Ovary (tissue), 3 donors: ENCODE measurements at regions not wholly inside any gene's neighbourhood (a gene's known extent, or its start where the extent isn't known, plus 50 kb on each side); places are given as distances from the start of the nearest gene placed in this dataset.

Experiments
- CTCF ChIP-seq, 3 donors: fragments of 450-650 bp in 2 of 3; fragments of 200-600 bp in 1 of 3; IDR thresholded peaks; one replicate each; pipeline versions ENCODE4 v1.5.1 to v1.8.0; 2016 to 2022; ENCODE audit warnings: antibody characterized with exemption in 3 of 3, mild to moderate bottlenecking in 1 of 3
- EP300 ChIP-seq: sonication (generic); formaldehyde crosslinking; IDR thresholded peaks from one replicate; pipeline ENCODE4 v1.6.1; 2017; ENCODE audit warnings: antibody characterized with exemption
- donor health status: DM: no; HTN: no; CAD: no.

- no peak for TF ChIP-seq CTCF (IDR thresholded peaks at IDR 0.05)
- no peak for TF ChIP-seq EP300
Observed at GRCh38 chr1:13878451-13878850, 178.5 kb downstream of the PRDM2 start.
